ENCODE measurements at regions not wholly inside any gene's neighbourhood (a gene's known extent, or its start where the extent isn't known, plus 50 kb on each side); places are given as distances from the start of the nearest gene placed in this dataset.

DNA sequence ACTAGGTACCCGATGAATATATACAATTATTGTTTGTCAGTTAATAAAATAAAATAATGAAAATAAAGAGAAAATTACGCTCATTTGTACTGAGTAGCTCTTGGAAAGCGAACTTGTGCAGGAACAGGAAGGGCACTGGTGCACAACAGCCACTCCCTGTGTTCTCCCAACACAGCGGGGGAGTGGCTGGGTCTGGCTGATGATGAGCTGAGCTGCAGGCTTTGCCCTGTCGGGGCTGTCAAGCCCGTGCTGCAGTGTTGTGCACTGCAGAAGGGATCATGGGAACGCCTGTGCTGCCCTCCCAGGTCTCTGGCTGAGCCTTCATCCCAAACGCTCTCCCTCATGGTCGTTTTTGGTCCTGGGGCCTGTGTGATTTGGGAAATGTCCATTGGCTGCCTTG, 131.7 kb upstream of the MAP3K4 start:
- 87% methylated on average over 9 of the region's 9 CpGs; no CpG with 5 or more reads in 1 of the 2 experiments for WGBS, 2 experiments (ENCODE audit: extremely low coverage in 1 of 2, insufficient coverage in 1 of 2, insufficient read length in 1 of 2, insufficient replicate concordance in 2 of 2, low coverage in 1 of 2, low lambda C conversion rate in 2 of 2, missing lambda C conversion rate in 1 of 2)
- H2BK5ac ChIP-seq (ENCODE audit: low read depth, low read length): no peak overlapping the region
- ChIA-PET POLR2A (ENCODE audit: partially characterized antibody) (interaction anchor here (1.2 kb wide), 1 partner anchor 133 kb away, joined by 3 read pairs; no protein-coding TSS in a partner anchor), CTCF (ENCODE audit: partially characterized antibody) (interaction anchor here (1.4 to 1.5 kb wide), 2 partner anchors 21 to 71 kb away, joined by 5 to 6 read pairs; no protein-coding TSS in a partner anchor)
- H3K9ac ChIP-seq (replicated peaks in 1 of 4; ENCODE audit: extremely low read depth in 1 of 4, low read depth in 3 of 4, low read length in 3 of 4): no peak overlapping the region
- H2AFZ ChIP-seq (ENCODE audit: low read length): peak overlapping the region; percentile 85; the same call in 1 of the 2 replicates
- H3K23me2 ChIP-seq (ENCODE audit: low read depth, low read length): no peaks in the 10 kb centered on the region
- H4K8ac ChIP-seq (ENCODE audit: extremely low read depth, insufficient read depth, low read length): no peak overlapping the region
- no peak overlapping the region for H3K4ac ChIP-seq (replicated peaks; ENCODE audit: insufficient read length, low read depth, low read length)
- no peak overlapping the region for H4K5ac ChIP-seq (ENCODE audit: insufficient read length, low read depth, low read length)
- H3K18ac ChIP-seq (ENCODE audit: extremely low read depth, low read length): no peak overlapping the region
- H3K4me1 ChIP-seq (replicated peaks in 1 of 4; ENCODE audit: control insufficient read depth in 3 of 4, insufficient read depth in 4 of 4, low read length in 3 of 4): no peaks in the 10 kb centered on the region
- H3K79me2 ChIP-seq (ENCODE audit: control insufficient read depth in 1 of 2, insufficient read depth in 2 of 2, low read length in 2 of 2): no peaks in the 10 kb centered on the region
- H4K20me1 ChIP-seq (replicated peaks in 1 of 2; ENCODE audit: control insufficient read depth in 1 of 2, insufficient read depth in 2 of 2, low read length in 2 of 2): no peaks in the 10 kb centered on the region
- no peak overlapping the region for H3K23ac ChIP-seq (ENCODE audit: insufficient read length)
- H3K27me3 ChIP-seq (replicated peaks in 1 of 4; ENCODE audit: control insufficient read depth in 3 of 4, extremely low read depth in 1 of 4, insufficient read depth in 3 of 4, low read length in 3 of 4): no peaks in the 10 kb centered on the region
- no peak overlapping the region for H2BK15ac ChIP-seq (ENCODE audit: low read length)
- no peak overlapping the region for H3K27ac ChIP-seq (ENCODE audit: low read depth, low read length)
- H3K36me3 ChIP-seq (ENCODE audit: control insufficient read depth in 2 of 4, insufficient read depth in 4 of 4, low read length in 3 of 4): no peaks in the 10 kb centered on the region
- no peaks in the 10 kb centered on the region for H3K79me1 ChIP-seq (ENCODE audit: low read depth, low read length)
- no peak overlapping the region for H3K4me3 ChIP-seq (ENCODE audit: extremely low read depth in 1 of 4, insufficient read depth in 2 of 4, low read depth in 3 of 4, low read length in 4 of 4)
- DNase-seq (ENCODE audit: low read depth in 1 of 2, low spot score in 2 of 2) (no peak), FAIRE-seq (no peak)
- H3K9me3 ChIP-seq (ENCODE audit: insufficient read depth in 2 of 2, low read depth in 1 of 2, low read length in 1 of 2): no peaks in the 10 kb centered on the region
- H2BK20ac ChIP-seq (ENCODE audit: low read length): no peak overlapping the region
- no peak overlapping the region for H3K4me2 ChIP-seq (ENCODE audit: insufficient read depth in 1 of 2, low read depth in 2 of 2, low read length in 2 of 2)
- H2BK12ac ChIP-seq (ENCODE audit: low read depth, low read length): no peak overlapping the region
- no peak overlapping the region for H2AK5ac ChIP-seq (ENCODE audit: low read depth, low read length)
- H3K14ac ChIP-seq (ENCODE audit: insufficient read length): no peak overlapping the region
- H3K56ac ChIP-seq (replicated peaks; ENCODE audit: insufficient read length, low read depth, low read length): no peak overlapping the region
- H4K91ac ChIP-seq (replicated peaks; ENCODE audit: insufficient read length, low read length): no peak overlapping the region
- no peak overlapping the region for H2BK120ac ChIP-seq (replicated peaks; ENCODE audit: low read depth, low read length)
- no peak for TF ChIP-seq KDM1A (IDR thresholded peaks at IDR 0.05; ENCODE audit: borderline replicate concordance, low read length)
- TF ChIP-seq RBBP5 (IDR thresholded peaks at IDR 0.05; ENCODE audit: borderline replicate concordance, low read depth, low read length): no peak
- TF ChIP-seq JUN (IDR thresholded peaks at IDR 0.05; ENCODE audit: low read depth, low read length): no peak
- TF ChIP-seq EP300 (IDR thresholded peaks at IDR 0.05; ENCODE audit: borderline replicate concordance in 1 of 2, low read depth in 2 of 2, low read length in 2 of 2): no peak
- no peak for TF ChIP-seq MAFK (IDR thresholded peaks at IDR 0.05; ENCODE audit: low read depth, low read length)
- no peak for TF ChIP-seq FOSL1 (IDR thresholded peaks at IDR 0.05; ENCODE audit: insufficient read depth, low read depth, low read length)
- TF ChIP-seq CEBPB (IDR thresholded peaks at IDR 0.05; ENCODE audit: low read depth, low read length): no peak
- no peak for TF ChIP-seq ASH2L (IDR thresholded peaks at IDR 0.05; ENCODE audit: low read length)
- no peak for TF ChIP-seq TEAD4 (IDR thresholded peaks at IDR 0.05; ENCODE audit: low read depth, low read length)
- no peak for TF ChIP-seq EZH2 (IDR thresholded peaks at IDR 0.05; ENCODE audit: low read depth, low read length, severe bottlenecking)
- TF ChIP-seq HDAC6 (IDR thresholded peaks at IDR 0.05; ENCODE audit: low read depth, low read length): no peak
- no peak for TF ChIP-seq SUZ12 (IDR thresholded peaks at IDR 0.05; ENCODE audit: low read length)
- TF ChIP-seq CHD2 (IDR thresholded peaks at IDR 0.05; ENCODE audit: low read length): no peak
- no peak for TF ChIP-seq BACH1 (IDR thresholded peaks at IDR 0.05; ENCODE audit: low read length)
- no peak for TF ChIP-seq JUND (IDR thresholded peaks at IDR 0.05; ENCODE audit: low read length)
- TF ChIP-seq YY1 (IDR thresholded peaks at IDR 0.05; ENCODE audit: low read depth, low read length): no peak
